Neural crest cell (in vitro differentiated cells): ENCODE measurements at regions not wholly inside any gene's neighbourhood (a gene's known extent, or its start where the extent isn't known, plus 50 kb on each side); places are given as distances from the start of the nearest gene placed in this dataset.
"Not testable (repeated sequence)": the region's sequence is repeated elsewhere in the genome, so short reads cannot be mapped to it uniquely, and the experiment has no call there.

Experiments used
- DNase-seq: peaks from one replicate; pipeline ENCODE4 v3.0.0; 2021; ENCODE audit warnings: low read depth, mixed read lengths, low spot score
- H3K27ac Mint-ChIP-seq: one replicate; pipeline ENCODE4 v1.8.0; 2021; ENCODE audit warnings: mild to moderate bottlenecking, mixed read lengths; ENCODE audit not compliant: unreplicated experiment
- H3K27me3 Mint-ChIP-seq: 2 replicates; pipeline ENCODE4 v1.8.0; 2021; ENCODE audit warnings: low read depth, mild to moderate bottlenecking, mixed read lengths
- H3K36me3 Mint-ChIP-seq: 2 replicates; pipeline ENCODE4 v1.8.0; 2021; ENCODE audit warnings: low read depth, mild to moderate bottlenecking, mixed read lengths
- H3K4me1 Mint-ChIP-seq: 2 replicates; pipeline ENCODE4 v1.8.0; 2021; ENCODE audit warnings: mixed read lengths
- H3K4me3 Mint-ChIP-seq: one replicate; pipeline ENCODE4 v1.8.0; 2021; ENCODE audit warnings: mild to moderate bottlenecking, mixed read lengths
- H3K9me3 Mint-ChIP-seq: 2 replicates; pipeline ENCODE4 v1.8.0; 2021; ENCODE audit warnings: mixed read lengths
- TF ChIP-seq, protein P1 (sequence below): fragments of 200-600 bp; sonication (generic); conservative IDR thresholded peaks from 2 replicates; pipeline ENCODE4 v1.5.0; 2021; ENCODE audit warnings: antibody characterized with exemption, mild to moderate bottlenecking

DNA sequence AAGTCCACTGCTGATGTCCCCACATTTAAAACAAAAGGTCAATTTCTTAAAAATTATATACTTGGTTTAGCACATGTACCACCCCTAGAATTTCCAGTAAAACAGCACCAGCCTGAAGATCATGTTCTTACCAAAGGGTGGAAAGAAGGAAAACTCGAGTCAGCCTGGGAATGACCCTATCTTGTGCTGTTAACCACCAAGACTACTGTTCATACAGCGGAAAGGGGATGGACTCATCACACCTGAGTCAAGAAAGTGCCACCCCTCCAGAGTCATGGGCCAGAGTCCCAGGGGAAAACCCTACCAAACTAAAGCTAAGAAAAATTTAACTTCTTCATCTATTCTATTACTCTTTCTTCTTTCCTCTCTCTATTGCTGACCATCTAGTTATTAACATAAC lies 113.6 kb upstream of the PPM1J start:
- no peak for DNase-seq
- no peaks in the 10 kb centered on the region for H3K36me3 Mint-ChIP-seq
- H3K4me1 Mint-ChIP-seq = peaks cover 4% of the 10 kb centered on the region
- no peak overlapping the region for H3K27ac Mint-ChIP-seq
- TF ChIP-seq, protein P1, sequence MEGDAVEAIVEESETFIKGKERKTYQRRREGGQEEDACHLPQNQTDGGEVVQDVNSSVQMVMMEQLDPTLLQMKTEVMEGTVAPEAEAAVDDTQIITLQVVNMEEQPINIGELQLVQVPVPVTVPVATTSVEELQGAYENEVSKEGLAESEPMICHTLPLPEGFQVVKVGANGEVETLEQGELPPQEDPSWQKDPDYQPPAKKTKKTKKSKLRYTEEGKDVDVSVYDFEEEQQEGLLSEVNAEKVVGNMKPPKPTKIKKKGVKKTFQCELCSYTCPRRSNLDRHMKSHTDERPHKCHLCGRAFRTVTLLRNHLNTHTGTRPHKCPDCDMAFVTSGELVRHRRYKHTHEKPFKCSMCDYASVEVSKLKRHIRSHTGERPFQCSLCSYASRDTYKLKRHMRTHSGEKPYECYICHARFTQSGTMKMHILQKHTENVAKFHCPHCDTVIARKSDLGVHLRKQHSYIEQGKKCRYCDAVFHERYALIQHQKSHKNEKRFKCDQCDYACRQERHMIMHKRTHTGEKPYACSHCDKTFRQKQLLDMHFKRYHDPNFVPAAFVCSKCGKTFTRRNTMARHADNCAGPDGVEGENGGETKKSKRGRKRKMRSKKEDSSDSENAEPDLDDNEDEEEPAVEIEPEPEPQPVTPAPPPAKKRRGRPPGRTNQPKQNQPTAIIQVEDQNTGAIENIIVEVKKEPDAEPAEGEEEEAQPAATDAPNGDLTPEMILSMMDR = no peak
- H3K4me3 Mint-ChIP-seq = no peak overlapping the region
- no peaks in the 10 kb centered on the region for H3K9me3 Mint-ChIP-seq
- H3K27me3 Mint-ChIP-seq = peaks cover 2% of the 10 kb centered on the region

DNA sequence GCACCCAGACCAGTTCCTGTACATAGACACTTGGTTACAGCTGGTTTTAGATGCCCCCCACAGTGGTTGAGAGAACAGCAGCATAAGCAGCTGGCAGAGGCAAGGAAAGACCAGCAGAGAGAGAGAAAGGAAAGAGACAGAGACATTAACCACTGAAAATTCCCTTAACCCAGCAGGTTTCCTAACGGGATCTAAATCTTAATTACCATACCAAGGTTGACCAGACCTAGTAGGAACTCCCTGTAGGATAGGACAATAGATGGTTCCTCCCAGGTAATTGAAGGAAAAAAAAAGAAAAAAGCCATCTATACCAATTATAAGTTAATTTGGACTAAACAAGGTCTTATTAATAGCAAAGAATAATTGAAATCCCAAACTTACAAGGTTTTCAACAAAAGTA lies 112.3 kb upstream of the PPM1J start:
- DNase-seq, H3K4me1 Mint-ChIP-seq, H3K4me3 Mint-ChIP-seq, H3K9me3 Mint-ChIP-seq, H3K27me3 Mint-ChIP-seq, H3K36me3 Mint-ChIP-seq, H3K27ac Mint-ChIP-seq: not testable (repeated sequence)

DNA sequence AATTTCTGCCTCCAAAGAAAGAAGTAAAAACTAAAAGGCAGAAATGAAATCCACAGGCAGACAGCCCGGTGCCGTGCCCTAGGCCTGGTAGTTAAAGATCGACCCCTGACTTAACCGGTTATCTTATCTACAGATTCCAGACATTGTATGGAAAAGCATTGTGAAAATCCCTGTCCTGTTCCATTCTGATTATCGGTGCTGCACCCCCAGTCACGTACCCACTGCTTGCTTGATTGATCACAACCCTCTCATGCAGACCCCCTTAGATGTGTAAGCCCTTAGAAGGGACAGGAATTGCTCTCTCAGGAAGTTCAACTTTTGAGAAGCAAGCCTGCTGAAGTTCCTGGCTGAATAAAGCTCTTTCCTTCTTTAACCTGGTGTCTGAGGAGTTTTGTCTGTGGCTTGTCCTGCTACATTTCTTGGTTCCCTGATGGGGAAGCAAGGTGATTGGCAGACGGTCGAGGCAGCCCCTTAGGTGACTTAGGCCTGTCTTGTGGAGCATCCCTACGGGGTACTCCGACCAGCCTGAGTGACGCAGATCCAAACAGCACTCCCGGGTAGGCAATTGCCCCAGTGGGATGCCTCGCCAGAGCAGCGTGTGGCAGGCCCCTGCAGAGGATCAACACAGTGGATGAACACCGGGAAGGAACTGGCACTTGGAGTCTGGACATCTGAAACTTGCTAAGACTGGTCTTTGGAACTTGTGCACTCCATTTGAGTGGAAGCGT lies 111.2 kb upstream of the PPM1J start:
- Mint-ChIP-seq H3K9me3 (no peaks in the 10 kb centered on the region), H3K27ac (no peak overlapping the region), H3K36me3 (no peaks in the 10 kb centered on the region), H3K4me1 (no peaks in the 10 kb centered on the region), H3K27me3 (peaks cover 2% of the 10 kb centered on the region), H3K4me3 (no peak overlapping the region)
- DNase-seq = no peak
- TF ChIP-seq, protein P1 = no peak

DNA sequence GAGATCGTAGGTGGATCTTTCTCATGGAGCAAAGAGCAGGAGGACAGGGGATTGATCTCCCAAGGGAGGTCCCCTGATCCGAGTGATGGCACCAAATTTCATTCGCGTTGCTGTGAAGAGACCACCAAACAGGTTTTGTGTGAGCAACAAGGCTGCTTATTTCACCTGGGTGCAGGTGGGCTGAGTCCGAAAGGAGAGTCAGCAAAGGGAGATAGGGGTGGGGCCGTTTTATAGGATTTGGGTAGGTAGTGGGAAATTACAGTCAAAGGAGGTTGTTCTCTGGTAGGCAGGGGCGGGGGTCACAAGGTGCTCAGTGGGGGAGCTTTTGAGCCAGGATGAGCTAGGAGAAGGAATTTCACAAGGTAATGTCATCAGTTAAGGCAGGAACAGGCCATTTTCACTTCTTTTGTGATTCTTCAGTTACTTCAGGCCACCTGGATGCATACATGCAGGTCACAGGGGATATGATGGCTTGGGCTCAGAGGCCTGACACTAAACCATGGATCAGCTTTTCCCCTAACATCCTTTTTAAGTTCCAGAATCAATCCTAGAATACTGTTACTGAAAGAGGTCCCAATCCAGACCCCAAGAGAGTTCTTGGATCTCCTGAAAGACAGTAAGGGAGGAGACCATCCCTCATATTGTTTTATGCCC lies 110.6 kb upstream of the PPM1J start:
- not testable (repeated sequence) for H3K27ac Mint-ChIP-seq, DNase-seq, H3K4me1 Mint-ChIP-seq, H3K36me3 Mint-ChIP-seq, H3K9me3 Mint-ChIP-seq, H3K4me3 Mint-ChIP-seq, H3K27me3 Mint-ChIP-seq

DNA sequence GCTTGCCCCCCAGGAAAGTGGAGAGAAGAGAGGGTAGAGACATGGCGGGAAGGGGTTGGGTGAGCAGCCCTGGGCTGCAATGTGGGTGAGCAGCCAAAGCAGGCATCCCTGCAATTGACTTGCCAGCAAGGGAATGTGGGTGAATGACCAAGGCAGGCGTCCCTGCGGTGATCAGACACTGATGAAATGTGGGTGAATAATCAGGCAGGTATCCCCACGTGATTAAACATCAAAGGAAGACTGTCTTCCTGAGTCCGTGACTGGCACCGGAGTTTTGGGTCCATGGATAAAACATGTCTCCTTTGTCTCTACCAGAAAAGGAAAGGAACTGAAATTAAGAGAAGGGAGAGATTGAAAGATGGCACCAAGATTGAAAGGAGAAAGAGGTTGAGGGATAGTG lies 109.9 kb upstream of the PPM1J start:
- H3K36me3 Mint-ChIP-seq, H3K4me1 Mint-ChIP-seq, H3K4me3 Mint-ChIP-seq, H3K9me3 Mint-ChIP-seq, H3K27me3 Mint-ChIP-seq, DNase-seq, H3K27ac Mint-ChIP-seq: not testable (repeated sequence)

DNA sequence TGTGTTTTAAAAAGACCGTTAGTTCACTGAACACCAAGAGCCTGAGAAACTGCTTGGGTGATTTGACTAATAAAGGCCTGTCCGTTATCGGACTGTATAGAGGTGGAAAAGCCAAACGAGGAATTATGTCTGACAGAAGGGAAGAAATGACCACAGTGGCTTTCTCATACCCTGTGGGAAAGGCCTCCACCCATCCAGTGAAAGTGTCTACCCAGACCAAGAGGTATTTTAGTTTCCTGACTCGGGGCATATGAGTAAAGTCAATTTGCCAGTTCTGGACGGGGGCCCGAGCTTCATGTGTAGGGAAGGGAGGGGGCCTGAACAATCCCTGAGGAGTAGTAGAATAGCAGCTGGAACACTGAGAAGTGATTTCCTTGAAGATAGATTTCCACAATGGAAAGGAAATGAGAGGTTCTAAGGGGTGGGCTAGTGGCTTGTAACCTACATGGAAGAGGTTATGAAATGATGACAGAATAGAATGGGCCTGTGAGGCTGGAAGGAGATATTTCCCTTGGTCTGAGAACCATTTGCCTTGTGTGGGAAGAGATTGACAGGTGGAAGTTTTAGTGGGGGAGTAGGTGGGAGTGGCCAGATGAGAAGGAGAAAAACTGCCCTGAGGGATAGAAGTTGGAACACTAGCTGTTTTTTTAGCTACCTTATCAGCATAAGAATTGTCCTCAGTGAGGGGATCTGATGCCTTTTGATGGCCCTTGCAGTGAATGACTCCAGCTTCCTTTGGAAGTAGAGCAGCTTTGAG lies 106.4 kb upstream of the PPM1J start:
- not testable (repeated sequence) for H3K4me3 Mint-ChIP-seq, H3K27me3 Mint-ChIP-seq, H3K36me3 Mint-ChIP-seq, DNase-seq, H3K27ac Mint-ChIP-seq, H3K9me3 Mint-ChIP-seq
- peaks cover 17% of the 10 kb centered on the region for H3K4me1 Mint-ChIP-seq

DNA sequence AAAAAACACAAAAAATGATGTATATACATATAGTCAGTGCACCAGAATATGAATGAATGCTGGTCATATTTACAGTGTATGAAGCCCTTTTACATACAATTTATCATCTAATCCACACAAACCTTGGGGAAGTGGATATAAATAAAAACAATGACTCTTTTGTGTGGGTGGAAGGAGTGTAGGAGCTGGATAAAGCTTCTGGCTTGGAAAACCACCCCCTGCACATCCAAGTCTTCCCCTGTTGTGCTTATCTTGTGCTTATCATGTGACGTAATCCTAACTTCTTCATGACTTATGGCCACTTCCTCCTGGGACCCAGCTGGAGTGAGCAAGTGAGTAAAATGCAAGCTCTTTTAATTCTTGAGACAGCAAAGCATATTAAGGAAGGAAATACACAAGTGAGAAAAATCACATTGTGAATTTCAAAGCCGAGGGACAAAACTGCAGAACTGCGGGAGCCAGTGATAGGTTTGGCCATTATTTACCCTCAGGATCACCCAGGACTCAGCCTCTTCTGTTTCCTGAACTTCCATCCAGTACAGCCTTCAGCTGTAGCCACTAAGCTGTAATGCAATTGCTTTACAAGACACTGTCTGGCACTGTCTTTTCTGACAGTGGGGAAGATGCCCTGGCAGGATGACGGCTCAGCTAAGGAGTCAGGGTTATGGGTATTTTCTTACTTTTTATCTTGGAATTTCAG lies 104.0 kb upstream of the PPM1J start:
- no peaks in the 10 kb centered on the region for H3K36me3 Mint-ChIP-seq
- TF ChIP-seq, protein P1 = no peak
- H3K4me1 Mint-ChIP-seq = peaks cover 22% of the 10 kb centered on the region
- H3K9me3 Mint-ChIP-seq = no peaks in the 10 kb centered on the region
- no peak overlapping the region for H3K27ac Mint-ChIP-seq
- H3K27me3 Mint-ChIP-seq = peaks cover under 1% of the 10 kb centered on the region
- DNase-seq = no peak
- H3K4me3 Mint-ChIP-seq = no peak overlapping the region
